GM19467 (cell line): ENCODE measurements at regions not wholly inside any gene's neighbourhood (a gene's known extent, or its start where the extent isn't known, plus 50 kb on each side); places are given as distances from the start of the nearest gene placed in this dataset.
"Not testable (repeated sequence)": the region's sequence is repeated elsewhere in the genome, so short reads cannot be mapped to it uniquely, and the experiment has no call there.

Experiments used
- ATAC-seq: cut with Tn5 transposase; IDR thresholded peaks from one replicate; pipeline ENCODE4 v1.9.1; 2021; ENCODE audit warnings: mild to moderate bottlenecking, moderate library complexity; ENCODE audit not compliant: unreplicated experiment

DNA sequence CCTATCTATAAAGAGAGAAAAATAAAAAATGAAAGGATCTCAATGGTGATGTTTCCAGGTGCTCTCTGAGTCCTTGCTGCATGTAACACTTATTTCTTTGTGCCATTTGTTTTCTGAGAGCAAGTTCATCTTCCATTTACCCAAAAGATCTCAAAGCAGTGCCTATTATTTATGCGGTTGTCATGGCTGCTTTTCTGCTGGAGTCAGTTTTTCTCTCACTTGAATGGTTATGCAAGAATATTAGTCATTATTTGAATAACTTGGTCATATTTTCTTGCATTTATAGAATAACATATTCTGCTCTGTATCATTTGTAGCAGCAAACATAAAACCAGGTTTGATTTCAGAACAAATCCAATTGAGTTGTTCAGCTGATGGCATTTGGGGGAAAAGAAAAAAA, 141.8 kb upstream of the G2E3 start:
- ATAC-seq = no peak

DNA sequence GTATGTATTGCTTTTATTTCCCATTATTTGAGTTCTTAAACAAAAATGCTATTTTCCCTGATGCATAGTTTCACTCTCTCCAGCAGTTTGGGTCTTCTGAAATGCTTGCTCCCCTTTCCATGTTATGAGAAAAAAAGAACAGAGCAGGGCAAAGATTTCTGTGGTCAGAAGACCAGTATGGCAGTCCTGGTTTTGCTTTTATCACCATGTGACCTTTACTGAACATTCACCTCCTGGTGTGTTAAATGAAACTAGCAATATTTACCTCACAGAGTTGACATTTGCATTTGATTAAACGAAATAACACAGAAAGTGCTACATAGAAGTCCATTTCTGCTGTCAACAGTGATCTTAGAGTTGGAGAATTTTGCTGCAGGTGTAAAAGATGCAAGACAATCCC, 141.0 kb upstream of the G2E3 start:
- no peak for ATAC-seq

- no peak for ATAC-seq
Observed at GRCh38 chr14:30419037-30419436, 139.9 kb upstream of the G2E3 start.

DNA sequence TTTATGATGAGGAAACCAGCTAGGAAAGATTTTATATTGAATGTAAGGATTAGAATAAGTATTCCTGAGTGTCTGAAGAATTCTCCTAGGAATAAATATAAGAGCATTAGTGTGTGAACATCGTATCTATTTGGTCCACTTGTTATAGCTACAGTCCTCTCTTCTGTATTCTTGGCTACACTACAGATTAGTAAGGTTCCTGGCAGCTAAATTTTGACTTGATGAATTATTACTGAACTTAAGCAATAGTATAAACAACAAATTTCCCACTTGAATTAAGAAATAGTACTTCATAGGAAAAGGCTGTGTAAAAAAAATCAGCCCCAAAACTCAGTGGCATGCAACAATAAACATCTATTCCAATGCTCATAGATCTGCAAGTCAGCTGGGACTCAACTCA, 138.4 kb upstream of the G2E3 start:
- ATAC-seq = no peak

- no peak for ATAC-seq
Observed at GRCh38 chr14:30426463-30426862, 132.5 kb upstream of the G2E3 start.

DNA sequence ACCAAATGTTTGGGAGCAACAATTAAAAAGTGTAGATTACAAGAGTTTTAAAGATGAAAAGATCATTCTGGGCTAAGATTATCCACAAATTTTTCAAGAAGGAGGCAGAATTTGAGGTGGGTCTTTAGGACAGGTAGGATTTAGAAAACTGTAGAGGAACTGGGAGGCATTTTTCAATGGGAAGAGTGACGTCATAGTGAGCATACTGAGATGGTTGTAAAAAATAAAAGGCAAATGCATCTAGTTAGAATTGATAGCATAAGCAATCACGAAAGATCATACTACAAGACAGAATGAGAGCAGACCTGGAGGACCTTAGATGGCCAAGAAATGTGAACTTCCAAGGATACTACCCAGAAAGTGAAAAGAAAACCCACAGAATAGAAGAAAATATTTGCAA, 131.6 kb upstream of the G2E3 start:
- ATAC-seq = no peak

- ATAC-seq = no peak
Observed at GRCh38 chr14:30427846-30428245, 131.1 kb upstream of the G2E3 start.

DNA sequence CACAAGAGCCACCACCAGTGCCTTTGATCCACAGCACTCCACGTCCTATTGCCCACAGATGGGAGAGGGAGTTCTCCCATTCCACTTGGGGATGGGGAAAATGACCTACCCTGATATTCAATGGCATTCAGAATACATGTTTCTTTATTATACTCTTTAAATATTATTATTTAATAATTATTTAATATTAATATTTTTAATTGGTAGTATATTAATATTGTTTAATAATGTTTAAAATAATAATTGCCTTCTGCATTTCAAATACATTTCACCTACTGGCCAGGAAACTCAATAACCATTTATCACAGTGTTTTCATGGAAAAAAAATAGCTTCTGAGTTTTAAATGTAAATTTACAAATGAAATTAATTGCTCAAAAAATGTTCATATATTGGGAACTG, 127.4 kb upstream of the G2E3 start:
- ATAC-seq = no peak

DNA sequence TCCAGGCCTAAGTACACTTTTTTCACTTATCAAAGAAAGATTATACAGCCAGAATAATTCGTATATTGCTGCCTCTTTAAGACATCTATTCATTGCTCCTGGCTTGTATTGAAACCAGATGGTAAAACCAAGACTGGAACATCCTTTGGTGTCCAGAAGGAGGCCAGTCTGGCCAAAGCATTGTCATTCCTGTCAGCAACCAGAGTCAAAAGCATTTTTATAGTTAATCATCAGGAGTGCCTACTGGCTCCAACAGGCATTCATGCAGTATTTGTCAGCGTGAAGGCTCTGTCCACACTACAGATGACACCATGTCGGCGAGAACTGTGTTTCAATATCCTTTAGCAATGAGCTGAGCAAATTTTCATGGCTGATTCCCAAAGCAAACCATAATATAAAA, 118.0 kb upstream of the G2E3 start:
- ATAC-seq = no peak

DNA sequence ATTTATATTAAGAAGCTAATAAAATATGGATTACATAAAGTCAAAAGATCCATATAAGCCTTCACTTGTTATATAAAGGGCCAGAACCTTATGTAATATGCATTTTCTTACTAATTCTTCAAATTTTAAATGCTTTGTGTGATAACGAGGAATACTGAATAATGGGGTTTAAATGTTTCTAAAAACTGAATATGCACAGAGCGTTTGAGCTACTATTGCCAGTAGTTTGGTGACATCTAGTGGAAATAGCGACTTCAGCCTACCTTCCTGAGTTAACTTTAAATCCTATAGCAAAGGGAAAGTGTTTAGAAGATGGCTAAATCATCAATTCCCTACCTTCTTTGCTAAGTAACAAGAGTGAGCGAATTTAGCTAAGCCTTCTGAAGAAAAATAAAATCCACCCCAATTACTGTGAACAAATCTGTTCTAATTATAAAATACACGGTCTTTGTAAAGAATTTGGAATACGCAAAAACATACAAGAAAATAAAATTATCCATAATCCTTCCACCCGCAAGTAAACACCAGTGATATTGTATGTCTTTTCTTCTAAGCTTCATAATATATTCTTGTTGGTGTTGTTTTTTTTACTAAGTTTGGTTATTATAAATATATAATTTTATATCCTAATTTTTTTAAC, 115.5 kb upstream of the G2E3 start:
- no peak for ATAC-seq

DNA sequence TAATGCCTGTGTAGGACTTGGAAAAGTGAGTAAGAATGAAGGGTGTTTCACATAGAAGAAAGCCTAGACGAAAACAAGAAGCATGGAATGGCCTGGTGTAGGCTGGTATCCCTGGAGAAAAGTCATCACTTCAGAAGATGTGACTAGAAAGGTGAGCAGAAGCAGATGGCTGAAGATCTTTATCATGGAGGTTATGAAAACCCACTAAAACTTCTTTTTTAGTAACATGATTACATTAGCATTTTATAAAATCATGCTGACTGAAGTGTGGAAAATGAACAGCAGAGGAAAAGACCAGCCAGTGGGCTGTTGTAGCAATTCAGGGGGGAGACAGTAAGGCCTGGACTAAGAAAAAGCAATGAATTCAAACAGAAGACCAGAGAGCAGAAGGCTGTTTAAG, 114.5 kb upstream of the G2E3 start:
- ATAC-seq = no peak

GRCh38 chr14:30445011-30445793, 113.8 kb upstream of the G2E3 start:
- no peak for ATAC-seq

- ATAC-seq = no peak
Observed at GRCh38 chr14:30445852-30446251, 113.1 kb upstream of the G2E3 start.

GRCh38 chr14:30450631-30451545, 108.1 kb upstream of the G2E3 start:
- ATAC-seq = no peak

DNA sequence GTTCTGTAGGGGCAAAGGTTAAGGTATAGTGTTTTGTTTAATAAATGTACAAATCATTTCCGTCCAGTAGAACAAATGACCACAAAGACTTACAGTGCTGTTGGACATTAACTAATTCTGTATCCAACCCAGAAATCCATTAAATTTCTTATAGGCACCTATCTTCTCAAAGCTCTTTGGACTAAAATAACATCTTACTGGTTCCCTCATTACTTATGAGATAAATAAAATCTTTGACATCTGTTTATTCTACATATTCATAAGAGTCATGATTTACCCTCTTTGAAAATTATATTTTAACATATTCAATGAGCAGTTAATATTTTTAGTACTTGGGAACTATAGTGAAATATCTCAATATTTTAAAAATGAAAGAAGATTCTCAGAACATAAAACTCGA, 102.7 kb upstream of the G2E3 start:
- ATAC-seq = no peak

GRCh38 chr14:30462358-30462757, 96.6 kb upstream of the G2E3 start:
- no peak for ATAC-seq

- ATAC-seq = no peak
Observed at GRCh38 chr14:30464481-30464880, 94.5 kb upstream of the G2E3 start.

- no peak for ATAC-seq
Observed at GRCh38 chr14:30468354-30468753, 90.6 kb upstream of the G2E3 start.

DNA sequence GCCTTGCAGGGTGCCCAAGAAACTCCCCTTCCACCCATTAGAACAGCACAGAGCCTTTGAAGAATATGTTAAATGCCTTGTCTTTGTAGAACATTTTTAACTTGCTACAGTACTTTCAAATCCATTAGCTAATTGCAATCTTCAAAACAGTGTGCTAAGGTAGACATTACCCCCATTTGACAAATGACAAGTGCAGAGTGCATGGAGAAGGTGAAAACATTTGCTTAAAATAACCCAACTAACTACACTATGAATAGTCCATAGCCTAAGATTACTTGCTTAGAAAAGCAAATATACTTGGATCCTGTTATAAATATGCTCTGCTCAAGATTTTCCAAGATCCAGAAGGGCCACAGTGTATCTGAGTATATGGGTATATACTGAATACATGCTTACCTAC, 87.0 kb upstream of the G2E3 start:
- no peak for ATAC-seq

DNA sequence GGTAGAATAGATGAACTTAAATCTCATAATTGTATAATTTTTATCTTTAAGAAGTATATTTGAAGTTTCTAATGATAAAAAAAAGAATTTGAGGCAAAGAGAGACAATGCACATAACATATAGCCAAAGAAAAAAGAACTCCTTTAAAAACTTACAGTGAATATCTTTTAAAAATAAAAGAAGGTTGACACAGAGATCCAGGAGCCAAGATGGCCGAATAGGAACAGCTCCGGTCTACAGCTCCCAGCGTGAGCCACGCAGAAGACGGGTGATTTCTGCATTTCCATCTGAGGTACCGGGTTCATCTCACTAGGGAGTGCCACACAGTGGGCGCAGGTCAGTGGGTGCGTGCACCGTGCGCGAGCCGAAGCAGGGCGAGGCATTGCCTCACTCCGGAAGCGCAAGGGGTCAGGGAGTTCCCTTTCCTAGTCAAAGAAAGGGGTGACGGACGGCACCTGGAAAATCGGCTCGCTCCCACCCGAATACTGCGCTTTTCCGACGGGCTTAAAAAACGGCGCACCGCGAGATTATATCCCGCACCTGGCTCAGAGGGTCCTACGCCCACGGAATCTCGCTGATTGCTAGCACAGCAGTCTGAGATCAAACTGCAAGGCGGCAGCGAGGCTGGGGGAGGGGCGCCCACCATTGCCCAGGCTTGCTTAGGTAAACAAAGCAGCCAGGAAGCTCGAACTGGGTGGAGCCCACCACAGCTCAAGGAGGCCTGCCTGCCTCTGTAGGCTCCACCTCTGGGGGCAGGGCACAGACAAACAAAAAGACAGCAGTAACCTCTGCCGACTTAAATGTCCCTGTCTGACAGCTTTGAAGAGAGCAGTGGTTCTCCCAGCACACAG, 84.9 kb upstream of the G2E3 start:
- not testable (repeated sequence) for ATAC-seq

GRCh38 chr14:30482276-30482675, 76.7 kb upstream of the G2E3 start:
- ATAC-seq = no peak
